Astrocyte (in vitro differentiated cells and primary cell): ENCODE measurements at regions not wholly inside any gene's neighbourhood (a gene's known extent, or its start where the extent isn't known, plus 50 kb on each side); places are given as distances from the start of the nearest gene placed in this dataset.

Experiments used
- CTCF ChIP-seq: IDR thresholded peaks from 2 replicates; pipeline ENCODE4 v1.5.1; 2011; ENCODE audit warnings: low read depth, mild to moderate bottlenecking, inconsistent platforms, low read length, moderate library complexity; ENCODE audit not compliant: insufficient read depth
- EZH2 ChIP-seq: IDR thresholded peaks from 2 replicates; pipeline ENCODE4 v1.6.1; 2012; ENCODE audit warnings: mild to moderate bottlenecking, low read length, inconsistent platforms; ENCODE audit not compliant: insufficient read depth

GRCh38 chr9:87086221-87086818 is 139.0 kb upstream of the GAS1 start:
- TF ChIP-seq CTCF = no peak
- no peak for TF ChIP-seq EZH2
